WERI-Rb-1 (cell line): ENCODE measurements at regions not wholly inside any gene's neighbourhood (a gene's known extent, or its start where the extent isn't known, plus 50 kb on each side); places are given as distances from the start of the nearest gene placed in this dataset.
"Not testable (repeated sequence)": the region's sequence is repeated elsewhere in the genome, so short reads cannot be mapped to it uniquely, and the experiment has no call there.

ENCODE experiments used
- DNase-seq: peaks from one replicate; pipeline ENCODE4 v3.0.0-alpha.2; 2020
- H3K27ac ChIP-seq: fragments of 250-450 bp; sonication (Bioruptor Pico); 2 replicates; pipeline ENCODE4 v1.5.1; 2020; ENCODE audit warnings: mild to moderate bottlenecking, moderate library complexity
- H3K27me3 ChIP-seq: fragments of 250-450 bp; sonication (Bioruptor Pico); 2 replicates; pipeline ENCODE4 v1.5.1; 2021; ENCODE audit warnings: mild to moderate bottlenecking, low read depth, moderate library complexity; ENCODE audit not compliant: insufficient read depth, severe bottlenecking
- H3K36me3 ChIP-seq: fragments of 250-450 bp; sonication (Bioruptor Pico); 2 replicates; pipeline ENCODE4 v1.5.1; 2020; ENCODE audit warnings: mild to moderate bottlenecking, moderate library complexity
- H3K4me3 ChIP-seq: 2 replicates; pipeline ENCODE4 v1.5.1; 2011; ENCODE audit warnings: low read depth, mild to moderate bottlenecking, control low read depth, low read length
- H3K9me3 ChIP-seq: fragments of 250-450 bp; sonication (Bioruptor Pico); 2 replicates; pipeline ENCODE4 v1.5.1; 2021; ENCODE audit warnings: mild to moderate bottlenecking, moderate library complexity; ENCODE audit not compliant: severe bottlenecking
- CTCF ChIP-seq: IDR thresholded peaks from 2 replicates; pipeline ENCODE4 v1.5.1; 2011; ENCODE audit warnings: low read depth, mild to moderate bottlenecking, control low read depth, inconsistent platforms, low read length

GRCh38 chr18:11470941-11471340, 138.5 kb upstream of the SLC35G4 start:
- no peak overlapping the region for H3K27ac ChIP-seq
- no peak overlapping the region for H3K4me3 ChIP-seq
- H3K27me3 ChIP-seq, result no peaks in the 10 kb centered on the region
- no peak for TF ChIP-seq CTCF
- no peaks in the 10 kb centered on the region for H3K36me3 ChIP-seq
- DNase-seq, result no peak
- H3K9me3 ChIP-seq, result no peaks in the 10 kb centered on the region

- no peak for TF ChIP-seq CTCF
- Histone ChIP-seq H3K36me3 (no peaks in the 10 kb centered on the region), H3K27ac (no peak overlapping the region), H3K27me3 (no peaks in the 10 kb centered on the region), H3K4me3 (no peak overlapping the region), H3K9me3 (no peaks in the 10 kb centered on the region)
- no peak for DNase-seq
Measured at GRCh38 chr18:11468617-11469016, 140.8 kb upstream of the SLC35G4 start.

GRCh38 chr18:11468120-11468519, 141.3 kb upstream of the SLC35G4 start:
- no peak for TF ChIP-seq CTCF
- no peak overlapping the region for H3K4me3 ChIP-seq
- H3K27me3 ChIP-seq, result no peaks in the 10 kb centered on the region
- DNase-seq, result no peak
- H3K27ac ChIP-seq, result no peak overlapping the region
- no peaks in the 10 kb centered on the region for H3K9me3 ChIP-seq
- no peaks in the 10 kb centered on the region for H3K36me3 ChIP-seq

DNA sequence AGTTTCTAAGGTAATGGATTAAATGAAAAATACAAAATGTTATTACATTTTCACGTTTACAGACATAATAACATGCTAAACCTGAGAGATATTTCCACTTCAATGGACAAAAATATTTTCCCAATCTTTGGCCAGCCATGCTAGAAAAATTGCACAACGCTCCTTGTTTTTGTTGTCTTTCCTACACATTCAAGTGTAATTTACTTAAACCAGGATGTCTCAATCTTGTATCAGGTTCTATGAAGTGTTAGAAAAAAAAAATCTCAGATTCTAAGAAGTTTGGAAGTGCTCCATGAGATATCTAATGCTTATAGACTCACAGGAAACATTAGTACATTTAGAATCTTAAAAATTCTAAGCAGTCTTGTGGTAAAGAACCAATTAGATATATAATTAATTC, 141.8 kb upstream of the SLC35G4 start:
- H3K36me3 ChIP-seq, result no peaks in the 10 kb centered on the region
- no peaks in the 10 kb centered on the region for H3K9me3 ChIP-seq
- TF ChIP-seq CTCF, result no peak
- H3K27ac ChIP-seq, result no peak overlapping the region
- H3K27me3 ChIP-seq, result no peaks in the 10 kb centered on the region
- H3K4me3 ChIP-seq, result no peak overlapping the region
- DNase-seq, result no peak

GRCh38 chr18:11464129-11464528, 145.3 kb upstream of the SLC35G4 start:
- Histone ChIP-seq H3K4me3 (no peak overlapping the region), H3K36me3 (no peaks in the 10 kb centered on the region), H3K27ac (no peak overlapping the region), H3K9me3 (no peaks in the 10 kb centered on the region), H3K27me3 (no peaks in the 10 kb centered on the region)
- no peak for DNase-seq
- TF ChIP-seq CTCF, result no peak

- Histone ChIP-seq H3K27ac (no peak overlapping the region), H3K36me3 (no peaks in the 10 kb centered on the region), H3K27me3 (peaks cover 4% of the 10 kb centered on the region), H3K9me3 (no peaks in the 10 kb centered on the region), H3K4me3 (no peak overlapping the region)
- DNase-seq, result no peak
- TF ChIP-seq CTCF, result no peak
Measured at GRCh38 chr18:11458447-11458846, 150.9 kb upstream of the SLC35G4 start.

DNA sequence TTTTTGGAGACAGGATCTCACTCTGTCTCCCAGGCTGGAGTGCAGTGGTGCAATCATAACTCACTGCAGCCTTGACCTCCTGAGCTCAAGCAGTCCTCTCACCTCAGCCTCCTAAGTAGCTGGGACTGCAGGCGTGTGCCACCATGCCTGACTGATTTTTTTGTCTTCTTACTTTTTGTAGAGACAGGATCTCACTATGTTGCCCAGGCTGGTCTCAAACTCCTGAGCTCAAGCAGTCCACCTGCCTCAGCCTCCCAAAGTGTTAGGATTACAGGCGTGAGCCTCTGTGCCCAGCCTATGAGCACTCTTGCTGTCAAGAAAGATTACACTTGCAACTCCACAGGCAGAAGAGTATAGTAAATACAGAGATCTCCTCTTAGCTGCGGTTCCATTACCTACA, 151.5 kb upstream of the SLC35G4 start:
- H3K9me3 ChIP-seq, DNase-seq, H3K4me3 ChIP-seq, H3K27me3 ChIP-seq, H3K27ac ChIP-seq, H3K36me3 ChIP-seq: not testable (repeated sequence)
